Calu3 (cell line): ENCODE measurements at regions not wholly inside any gene's neighbourhood (a gene's known extent, or its start where the extent isn't known, plus 50 kb on each side); places are given as distances from the start of the nearest gene placed in this dataset.

ENCODE experiments used
- BruUV-seq: library from RNA; stranded (reverse); fragments of 400-500 nt; replicated peaks from 2 replicates; lab custom pipeline; 2021; lab: Mats Ljungman, UMichigan
- CTCF ChIA-PET: fragments of 300-600 bp; sonication (Branson Sonifier 250); formaldehyde crosslinking; loops from one replicate; lab custom pipeline; 2022; ENCODE audit warnings: antibody characterized with exemption; lab: Charles Lee
- DNase-seq: peaks from one replicate; pipeline ENCODE4 v3.0.0; 2022
- H3K27ac Mint-ChIP-seq: one replicate; pipeline ENCODE4 v1.8.0; 2022; ENCODE audit warnings: mixed read lengths; ENCODE audit not compliant: unreplicated experiment
- H3K27me3 Mint-ChIP-seq: one replicate; pipeline ENCODE4 v1.8.0; 2022; ENCODE audit warnings: mixed read lengths; ENCODE audit not compliant: unreplicated experiment
- H3K36me3 Mint-ChIP-seq: one replicate; pipeline ENCODE4 v1.8.0; 2022; ENCODE audit warnings: mild to moderate bottlenecking, moderate library complexity, mixed read lengths; ENCODE audit not compliant: insufficient read depth, unreplicated experiment
- H3K4me1 Mint-ChIP-seq: one replicate; pipeline ENCODE4 v1.8.0; 2022; ENCODE audit warnings: mild to moderate bottlenecking, low read depth, mixed read lengths; ENCODE audit not compliant: unreplicated experiment
- H3K4me3 Mint-ChIP-seq: one replicate; pipeline ENCODE4 v1.8.0; 2022; ENCODE audit warnings: mild to moderate bottlenecking, low read depth, moderate library complexity, mixed read lengths; ENCODE audit not compliant: unreplicated experiment
- H3K9me3 Mint-ChIP-seq: one replicate; pipeline ENCODE4 v1.8.0; 2022; ENCODE audit warnings: low read depth, mixed read lengths; ENCODE audit not compliant: unreplicated experiment
- CTCF ChIP-seq: fragments of 200-600 bp; IDR thresholded peaks from one replicate; pipeline ENCODE4 v1.8.0; 2022; ENCODE audit warnings: antibody characterized with exemption; ENCODE audit not compliant: unreplicated experiment
- intact Hi-C: fragments of 100-400 bp; cut with micrococcal nuclease; formaldehyde crosslinking; loops from one replicate; pipeline ENCODE4 v1.10.0; 2022; ENCODE audit not compliant: unreplicated experiment

GRCh38 chr10:107671960-107672359 is 507.5 kb upstream of the SORCS1 start:
- Mint-ChIP-seq H3K27ac (no peak overlapping the region), H3K36me3 (no peaks in the 10 kb centered on the region), H3K9me3 (peaks cover 5% of the 10 kb centered on the region), H3K4me1 (no peaks in the 10 kb centered on the region), H3K27me3 (no peaks in the 10 kb centered on the region), H3K4me3 (no peak overlapping the region)
- CTCF ChIA-PET: no interaction called here
- BruUV-seq: no TSS peak
- no peak for DNase-seq
- intact Hi-C loops: no loop called here
- no peak for TF ChIP-seq CTCF

GRCh38 chr10:107666214-107666613 is 501.7 kb upstream of the SORCS1 start:
- Mint-ChIP-seq H3K36me3 (no peaks in the 10 kb centered on the region), H3K4me1 (no peaks in the 10 kb centered on the region), H3K9me3 (peaks cover 8% of the 10 kb centered on the region), H3K27me3 (no peaks in the 10 kb centered on the region), H3K27ac (no peak overlapping the region), H3K4me3 (no peak overlapping the region)
- DNase-seq: no peak
- intact Hi-C loops: no loop called here
- TF ChIP-seq CTCF: no peak
- BruUV-seq: no TSS peak
- CTCF ChIA-PET: no interaction called here

GRCh38 chr10:107665459-107665858 is 501.0 kb upstream of the SORCS1 start:
- peaks cover 8% of the 10 kb centered on the region for H3K9me3 Mint-ChIP-seq
- DNase-seq: no peak
- TF ChIP-seq CTCF: no peak
- H3K27ac Mint-ChIP-seq: no peak overlapping the region
- H3K36me3 Mint-ChIP-seq: no peaks in the 10 kb centered on the region
- CTCF ChIA-PET: no interaction called here
- no peaks in the 10 kb centered on the region for H3K4me1 Mint-ChIP-seq
- no peaks in the 10 kb centered on the region for H3K27me3 Mint-ChIP-seq
- H3K4me3 Mint-ChIP-seq: no peak overlapping the region
- no TSS peak for BruUV-seq
- intact Hi-C loops: no loop called here

- H3K4me1 Mint-ChIP-seq: no peaks in the 10 kb centered on the region
- H3K27me3 Mint-ChIP-seq: no peaks in the 10 kb centered on the region
- CTCF ChIA-PET: no interaction called here
Observed at GRCh38 chr10:107657851-107658250, 493.3 kb upstream of the SORCS1 start.

More at GRCh38 chr10:107657851-107658250, 493.3 kb upstream of the SORCS1 start:
- no peaks in the 10 kb centered on the region for H3K36me3 Mint-ChIP-seq
- no peak for TF ChIP-seq CTCF
- H3K27ac Mint-ChIP-seq: no peak overlapping the region
- no peaks in the 10 kb centered on the region for H3K9me3 Mint-ChIP-seq
- intact Hi-C loops: no loop called here
- BruUV-seq: no TSS peak
- H3K4me3 Mint-ChIP-seq: no peak overlapping the region
- no peak for DNase-seq
